ENCODE measurements at regions not wholly inside any gene's neighbourhood (a gene's known extent, or its start where the extent isn't known, plus 50 kb on each side); places are given as distances from the start of the nearest gene placed in this dataset.

- no peaks in the 10 kb centered on the region for H3K27me3 ChIP-seq (ENCODE audit: insufficient read depth, low read length)
- H3K36me3 ChIP-seq (ENCODE audit: insufficient read depth, low read length): no peaks in the 10 kb centered on the region
- no peaks in the 10 kb centered on the region for H3K4me1 ChIP-seq (ENCODE audit: insufficient read depth, low read length)
- H3K4me3 ChIP-seq (ENCODE audit: insufficient read depth, low read length): no peak overlapping the region
- no peaks in the 10 kb centered on the region for H4K20me1 ChIP-seq (ENCODE audit: insufficient read depth, low read length)
- no peaks in the 10 kb centered on the region for H3K9me3 ChIP-seq (ENCODE audit: low read depth, low read length)
- no peak overlapping the region for H3K4me2 ChIP-seq (ENCODE audit: insufficient read depth, low read length)
- no peak overlapping the region for H3K27ac ChIP-seq (ENCODE audit: low read depth, low read length)
- H2AFZ ChIP-seq (ENCODE audit: low read length): no peak overlapping the region
- H3K79me2 ChIP-seq (ENCODE audit: insufficient read depth, low read length): no peaks in the 10 kb centered on the region
- no peak for DNase-seq (ENCODE audit: insufficient read length, low spot score, missing footprints)
- TF ChIP-seq CTCF (IDR thresholded peaks at IDR 0.05; ENCODE audit: extremely low read depth, low read depth, low read length): no peak
Measured at GRCh38 chr4:71634364-71634763, 149.5 kb downstream of the GC start.

GRCh38 chr4:71630803-71631202 is 153.1 kb downstream of the GC start:
- no peak overlapping the region for H3K27ac ChIP-seq (ENCODE audit: low read depth, low read length)
- H3K79me2 ChIP-seq (ENCODE audit: insufficient read depth, low read length): no peaks in the 10 kb centered on the region
- no peak overlapping the region for H3K4me3 ChIP-seq (ENCODE audit: insufficient read depth, low read length)
- peaks cover 5% of the 10 kb centered on the region for H3K9me3 ChIP-seq (ENCODE audit: low read depth, low read length)
- no peaks in the 10 kb centered on the region for H3K4me1 ChIP-seq (ENCODE audit: insufficient read depth, low read length)
- DNase-seq (ENCODE audit: insufficient read length, low spot score, missing footprints): no peak
- H3K27me3 ChIP-seq (ENCODE audit: insufficient read depth, low read length): no peaks in the 10 kb centered on the region
- H4K20me1 ChIP-seq (ENCODE audit: insufficient read depth, low read length): no peaks in the 10 kb centered on the region
- H3K36me3 ChIP-seq (ENCODE audit: insufficient read depth, low read length): no peaks in the 10 kb centered on the region
- H3K4me2 ChIP-seq (ENCODE audit: insufficient read depth, low read length): no peak overlapping the region
- TF ChIP-seq CTCF (IDR thresholded peaks at IDR 0.05; ENCODE audit: extremely low read depth, low read depth, low read length): no peak
- H2AFZ ChIP-seq (ENCODE audit: low read length): no peak overlapping the region

- no peak for DNase-seq (ENCODE audit: insufficient read length, low spot score, missing footprints)
- H3K79me2 ChIP-seq (ENCODE audit: insufficient read depth, low read length): no peaks in the 10 kb centered on the region
- H3K36me3 ChIP-seq (ENCODE audit: insufficient read depth, low read length): no peaks in the 10 kb centered on the region
- H2AFZ ChIP-seq (ENCODE audit: low read length): no peak overlapping the region
- TF ChIP-seq CTCF (IDR thresholded peaks at IDR 0.05; ENCODE audit: extremely low read depth, low read depth, low read length): no peak
- no peak overlapping the region for H3K4me3 ChIP-seq (ENCODE audit: insufficient read depth, low read length)
- no peak overlapping the region for H3K27ac ChIP-seq (ENCODE audit: low read depth, low read length)
- H3K27me3 ChIP-seq (ENCODE audit: insufficient read depth, low read length): no peaks in the 10 kb centered on the region
- H3K4me1 ChIP-seq (ENCODE audit: insufficient read depth, low read length): no peaks in the 10 kb centered on the region
- no peaks in the 10 kb centered on the region for H4K20me1 ChIP-seq (ENCODE audit: insufficient read depth, low read length)
- H3K9me3 ChIP-seq (ENCODE audit: low read depth, low read length): peaks cover 5% of the 10 kb centered on the region
- no peak overlapping the region for H3K4me2 ChIP-seq (ENCODE audit: insufficient read depth, low read length)
Measured at GRCh38 chr4:71625005-71625404, 158.9 kb downstream of the GC start.

All from osteoblast (primary cell).